ENCODE measurements at regions not wholly inside any gene's neighbourhood (a gene's known extent, or its start where the extent isn't known, plus 50 kb on each side); places are given as distances from the start of the nearest gene placed in this dataset.

DNA sequence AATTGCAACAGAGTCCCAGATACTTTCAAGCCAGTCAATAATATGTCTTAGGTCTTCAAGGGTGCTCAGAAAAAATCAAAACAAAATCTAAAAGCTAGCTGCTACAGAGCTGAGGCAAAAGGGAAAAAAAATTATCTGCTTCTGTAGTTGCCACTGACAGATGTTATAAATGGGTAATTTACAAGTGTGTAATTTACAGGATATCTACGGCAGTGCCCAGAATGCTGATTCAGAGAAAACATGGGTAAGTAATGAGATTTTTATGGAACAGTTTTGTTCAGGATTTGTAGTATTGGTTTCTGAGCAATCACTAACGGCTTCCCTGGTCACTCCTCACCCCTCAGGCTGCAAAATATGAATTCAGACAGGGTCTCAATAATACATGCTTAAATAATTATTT lies 234.1 kb downstream of the GALC start:
- CTCF ChIA-PET: no interaction called here
- no peak for DNase-seq (ENCODE audit: low read depth, low spot score)
- dilution Hi-C loops (cut with MboI; ENCODE audit: extremely low pct_ligation_motif_present, low sequenced_read_pairs): no loop called here

DNA sequence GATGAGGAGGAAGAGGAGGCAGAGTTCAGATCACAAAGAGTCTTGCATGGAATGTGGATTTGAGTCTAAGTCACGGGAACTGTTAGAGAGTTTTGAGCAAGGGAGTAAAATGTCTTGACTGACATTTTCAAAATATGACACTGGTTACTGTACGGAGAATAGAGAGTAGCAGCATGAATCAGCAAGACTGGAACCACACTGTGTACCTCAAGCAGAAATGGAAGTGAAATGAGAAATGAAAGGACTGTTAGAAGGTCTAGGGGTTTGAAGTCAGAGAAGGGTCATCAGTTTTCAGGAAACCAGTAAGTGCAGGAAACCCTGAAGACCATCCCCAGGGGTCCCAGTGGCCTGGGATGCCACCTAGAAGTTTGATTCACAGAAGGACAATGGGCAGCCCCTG lies 236.3 kb downstream of the GALC start:
- dilution Hi-C loops (cut with MboI; ENCODE audit: extremely low pct_ligation_motif_present, low sequenced_read_pairs): no loop called here
- CTCF ChIA-PET: no interaction called here

More for the DNA sequence above, 234.1 kb downstream of the GALC start:
- POLR2A ChIA-PET: no interaction called here
- Histone ChIP-seq H3K36me3 (ENCODE audit: control insufficient read depth in 2 of 2, extremely low read depth in 1 of 2, insufficient read depth in 2 of 2, low read length in 2 of 2) (no peaks in the 10 kb centered on the region), H3K4me3 (replicated peaks in 1 of 3; ENCODE audit: insufficient read depth in 1 of 3, low read depth in 1 of 3, low read length in 3 of 3) (no peak overlapping the region), H3K27ac (ENCODE audit: insufficient read depth, low read depth, low read length) (no peak overlapping the region), H3K9me3 (replicated peaks; ENCODE audit: control insufficient read depth, insufficient read depth, low read length) (peaks cover 3% of the 10 kb centered on the region), H3K27me3 (ENCODE audit: control insufficient read depth in 2 of 2, insufficient read depth in 2 of 2, low read length in 2 of 2) (no peaks in the 10 kb centered on the region), H3K9ac (replicated peaks; ENCODE audit: extremely low read depth, insufficient read depth, low read length) (no peak overlapping the region), H3K4me1 (ENCODE audit: control insufficient read depth, extremely low read depth, insufficient read depth, low read length) (no peaks in the 10 kb centered on the region), H4K20me1 (replicated peaks; ENCODE audit: control insufficient read depth, extremely low read depth, insufficient read depth, low read length) (no peaks in the 10 kb centered on the region), H3K9me1 (replicated peaks; ENCODE audit: control insufficient read depth, extremely low read depth, insufficient read depth, low read length) (no peaks in the 10 kb centered on the region), H3K4me2 (ENCODE audit: insufficient read depth, low read length) (no peak overlapping the region), H3K79me2 (ENCODE audit: control insufficient read depth, insufficient read depth, low read length) (no peaks in the 10 kb centered on the region), H2AFZ (ENCODE audit: low read depth, low read length) (no peak overlapping the region)
- TF ChIP-seq, protein P1, sequence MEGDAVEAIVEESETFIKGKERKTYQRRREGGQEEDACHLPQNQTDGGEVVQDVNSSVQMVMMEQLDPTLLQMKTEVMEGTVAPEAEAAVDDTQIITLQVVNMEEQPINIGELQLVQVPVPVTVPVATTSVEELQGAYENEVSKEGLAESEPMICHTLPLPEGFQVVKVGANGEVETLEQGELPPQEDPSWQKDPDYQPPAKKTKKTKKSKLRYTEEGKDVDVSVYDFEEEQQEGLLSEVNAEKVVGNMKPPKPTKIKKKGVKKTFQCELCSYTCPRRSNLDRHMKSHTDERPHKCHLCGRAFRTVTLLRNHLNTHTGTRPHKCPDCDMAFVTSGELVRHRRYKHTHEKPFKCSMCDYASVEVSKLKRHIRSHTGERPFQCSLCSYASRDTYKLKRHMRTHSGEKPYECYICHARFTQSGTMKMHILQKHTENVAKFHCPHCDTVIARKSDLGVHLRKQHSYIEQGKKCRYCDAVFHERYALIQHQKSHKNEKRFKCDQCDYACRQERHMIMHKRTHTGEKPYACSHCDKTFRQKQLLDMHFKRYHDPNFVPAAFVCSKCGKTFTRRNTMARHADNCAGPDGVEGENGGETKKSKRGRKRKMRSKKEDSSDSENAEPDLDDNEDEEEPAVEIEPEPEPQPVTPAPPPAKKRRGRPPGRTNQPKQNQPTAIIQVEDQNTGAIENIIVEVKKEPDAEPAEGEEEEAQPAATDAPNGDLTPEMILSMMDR (IDR thresholded peaks at IDR 0.05; ENCODE audit: extremely low read depth in 1 of 2, insufficient read depth in 1 of 2, low read depth in 1 of 2, low read length in 2 of 2): no peak
- TF ChIP-seq, protein P2, sequence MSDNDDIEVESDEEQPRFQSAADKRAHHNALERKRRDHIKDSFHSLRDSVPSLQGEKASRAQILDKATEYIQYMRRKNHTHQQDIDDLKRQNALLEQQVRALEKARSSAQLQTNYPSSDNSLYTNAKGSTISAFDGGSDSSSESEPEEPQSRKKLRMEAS (IDR thresholded peaks at IDR 0.05; ENCODE audit: insufficient read depth, insufficient read length): no peak
- no peak for TF ChIP-seq MYC (IDR thresholded peaks at IDR 0.05; ENCODE audit: low read depth, low read length)
- no peak for TF ChIP-seq POLR2A (IDR thresholded peaks at IDR 0.05; ENCODE audit: low read depth, low read length)
- no TSS peak for BruUV-seq (replicated peaks)
- FAIRE-seq: no peak
- intact Hi-C loops (cut with micrococcal nuclease): no loop called here

More for the DNA sequence above, 236.3 kb downstream of the GALC start:
- Histone ChIP-seq H3K9ac (replicated peaks; ENCODE audit: extremely low read depth, insufficient read depth, low read length) (no peak overlapping the region), H3K27ac (ENCODE audit: insufficient read depth, low read depth, low read length) (no peak overlapping the region), H3K4me1 (ENCODE audit: control insufficient read depth, extremely low read depth, insufficient read depth, low read length) (no peaks in the 10 kb centered on the region), H3K79me2 (ENCODE audit: control insufficient read depth, insufficient read depth, low read length) (no peaks in the 10 kb centered on the region), H3K36me3 (ENCODE audit: control insufficient read depth in 2 of 2, extremely low read depth in 1 of 2, insufficient read depth in 2 of 2, low read length in 2 of 2) (no peaks in the 10 kb centered on the region), H3K4me3 (replicated peaks in 1 of 3; ENCODE audit: insufficient read depth in 1 of 3, low read depth in 1 of 3, low read length in 3 of 3) (no peak overlapping the region), H3K9me3 (replicated peaks; ENCODE audit: control insufficient read depth, insufficient read depth, low read length) (peaks cover 3% of the 10 kb centered on the region), H3K27me3 (ENCODE audit: control insufficient read depth in 2 of 2, insufficient read depth in 2 of 2, low read length in 2 of 2) (no peaks in the 10 kb centered on the region), H3K4me2 (ENCODE audit: insufficient read depth, low read length) (no peak overlapping the region), H4K20me1 (replicated peaks; ENCODE audit: control insufficient read depth, extremely low read depth, insufficient read depth, low read length) (no peaks in the 10 kb centered on the region), H3K9me1 (replicated peaks; ENCODE audit: control insufficient read depth, extremely low read depth, insufficient read depth, low read length) (no peaks in the 10 kb centered on the region), H2AFZ (ENCODE audit: low read depth, low read length) (no peak overlapping the region)
- no TSS peak for BruUV-seq (replicated peaks)
- intact Hi-C loops (cut with micrococcal nuclease): no loop called here
- DNase-seq (ENCODE audit: low read depth, low spot score) (no peak), FAIRE-seq (no peak)
- TF ChIP-seq MYC (IDR thresholded peaks at IDR 0.05; ENCODE audit: low read depth, low read length) (no peak), POLR2A (IDR thresholded peaks at IDR 0.05; ENCODE audit: low read depth, low read length) (no peak), FOS (IDR thresholded peaks at IDR 0.05; ENCODE audit: borderline replicate concordance, insufficient read depth, low read length) (no peak), GATA2 (IDR thresholded peaks at IDR 0.05; ENCODE audit: insufficient read depth, insufficient read length, low read depth, low read length) (no peak), EZH2 (IDR thresholded peaks at IDR 0.05; ENCODE audit: borderline replicate concordance, low read depth, low read length, severe bottlenecking) (no peak), JUN (IDR thresholded peaks at IDR 0.05; ENCODE audit: borderline replicate concordance, insufficient read depth, insufficient read length, low read depth) (no peak), POLR2AphosphoS5 (IDR thresholded peaks at IDR 0.05; ENCODE audit: insufficient read depth, low read depth, low read length) (no peak)
- TF ChIP-seq, protein P1 (IDR thresholded peaks at IDR 0.05; ENCODE audit: extremely low read depth in 1 of 2, insufficient read depth in 1 of 2, low read depth in 1 of 2, low read length in 2 of 2): no peak
- TF ChIP-seq, protein P2 (IDR thresholded peaks at IDR 0.05; ENCODE audit: insufficient read depth, insufficient read length): no peak
- POLR2A ChIA-PET: no interaction called here
